ENCODE measurements at regions not wholly inside any gene's neighbourhood (a gene's known extent, or its start where the extent isn't known, plus 50 kb on each side); places are given as distances from the start of the nearest gene placed in this dataset.
A peak's percentile ranks its signal among the peaks of the same experiment; 100 is the strongest.

- H3K9me3 ChIP-seq (ENCODE audit: control insufficient read depth, insufficient read depth, low read length), result no peaks in the 10 kb centered on the region
- no peaks in the 10 kb centered on the region for H3K4me1 ChIP-seq (ENCODE audit: insufficient read depth, low read length)
- no peaks in the 10 kb centered on the region for H3K36me3 ChIP-seq (ENCODE audit: insufficient read depth, low read length)
- H3K9ac ChIP-seq (ENCODE audit: low read depth, low read length), result no peak overlapping the region
Observed at GRCh38 chr4:82055156-82055555, 318.6 kb downstream of the HNRNPD start.

DNA sequence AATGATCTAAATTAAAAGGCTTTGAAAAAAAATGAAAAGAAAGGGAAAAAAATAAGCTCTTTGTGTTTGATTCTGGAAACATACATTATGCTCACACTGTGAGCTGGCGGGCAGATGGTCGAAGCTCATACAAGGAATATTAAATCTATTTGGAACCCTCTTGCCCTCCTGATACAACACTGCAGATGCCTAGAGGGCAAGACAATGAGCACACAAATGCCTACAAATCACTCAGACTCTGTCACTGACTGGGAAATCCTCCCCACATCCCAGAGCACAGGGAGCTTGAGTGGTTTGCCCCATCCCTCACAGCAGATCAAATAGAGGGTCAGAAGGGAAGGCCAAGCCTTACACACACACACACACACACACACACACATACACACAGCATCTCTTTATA, 320.4 kb downstream of the HNRNPD start:
- no peaks in the 10 kb centered on the region for H3K4me1 ChIP-seq (ENCODE audit: insufficient read depth, low read length)

DNA sequence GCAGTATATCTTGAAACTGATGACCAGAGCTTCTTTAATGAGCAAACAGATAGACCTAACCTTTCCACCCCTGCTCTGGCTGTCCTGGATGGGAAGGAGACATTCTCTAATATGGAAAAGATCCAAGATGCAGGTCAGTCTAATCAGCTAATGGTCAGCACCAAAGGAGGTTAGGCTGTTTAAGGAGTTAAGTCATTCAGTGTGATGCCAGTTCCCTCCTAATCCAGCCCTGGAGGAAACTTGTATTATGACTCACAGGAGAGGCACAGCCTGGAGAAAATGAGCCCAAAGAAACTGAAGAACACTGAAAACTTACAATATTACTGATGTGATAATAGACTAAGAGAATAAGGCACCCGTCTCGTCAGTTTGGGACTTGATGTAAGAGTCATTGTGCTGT, 323.0 kb downstream of the HNRNPD start:
- H3K9ac ChIP-seq (ENCODE audit: low read depth, low read length), result no peak overlapping the region
- no peaks in the 10 kb centered on the region for H3K9me3 ChIP-seq (ENCODE audit: control insufficient read depth, insufficient read depth, low read length)
- H3K36me3 ChIP-seq (ENCODE audit: insufficient read depth, low read length), result no peaks in the 10 kb centered on the region
- no peaks in the 10 kb centered on the region for H3K4me1 ChIP-seq (ENCODE audit: insufficient read depth, low read length)

More for the DNA sequence above, 320.4 kb downstream of the HNRNPD start:
- H3K9me3 ChIP-seq (ENCODE audit: control insufficient read depth, insufficient read depth, low read length), result no peaks in the 10 kb centered on the region
- H3K36me3 ChIP-seq (ENCODE audit: insufficient read depth, low read length), result no peaks in the 10 kb centered on the region
- H3K9ac ChIP-seq (ENCODE audit: low read depth, low read length), result no peak overlapping the region

- Histone ChIP-seq H3K9me3 (ENCODE audit: control insufficient read depth, insufficient read depth, low read length) (no peaks in the 10 kb centered on the region), H3K4me1 (ENCODE audit: insufficient read depth, low read length) (no peaks in the 10 kb centered on the region), H3K9ac (ENCODE audit: low read depth, low read length) (no peak overlapping the region), H3K36me3 (ENCODE audit: insufficient read depth, low read length) (no peaks in the 10 kb centered on the region)
Observed at GRCh38 chr4:82049294-82049693, 324.5 kb downstream of the HNRNPD start.

- no peak overlapping the region for H3K9ac ChIP-seq (ENCODE audit: low read depth, low read length)
- no peaks in the 10 kb centered on the region for H3K9me3 ChIP-seq (ENCODE audit: control insufficient read depth, insufficient read depth, low read length)
- H3K4me1 ChIP-seq (ENCODE audit: insufficient read depth, low read length), result peaks cover 2% of the 10 kb centered on the region; the same call in 1 of the 2 replicates
- no peaks in the 10 kb centered on the region for H3K36me3 ChIP-seq (ENCODE audit: insufficient read depth, low read length)
Observed at GRCh38 chr4:82047731-82048130, 326.1 kb downstream of the HNRNPD start.

- no peaks in the 10 kb centered on the region for H3K36me3 ChIP-seq (ENCODE audit: insufficient read depth, low read length)
- H3K4me1 ChIP-seq (ENCODE audit: insufficient read depth, low read length), result peaks cover 7% of the 10 kb centered on the region; the same call in 1 of the 2 replicates
- H3K9me3 ChIP-seq (ENCODE audit: control insufficient read depth, insufficient read depth, low read length), result no peaks in the 10 kb centered on the region
- H3K9ac ChIP-seq (ENCODE audit: low read depth, low read length), result no peak overlapping the region
Observed at GRCh38 chr4:82046796-82047195, 327.0 kb downstream of the HNRNPD start.

DNA sequence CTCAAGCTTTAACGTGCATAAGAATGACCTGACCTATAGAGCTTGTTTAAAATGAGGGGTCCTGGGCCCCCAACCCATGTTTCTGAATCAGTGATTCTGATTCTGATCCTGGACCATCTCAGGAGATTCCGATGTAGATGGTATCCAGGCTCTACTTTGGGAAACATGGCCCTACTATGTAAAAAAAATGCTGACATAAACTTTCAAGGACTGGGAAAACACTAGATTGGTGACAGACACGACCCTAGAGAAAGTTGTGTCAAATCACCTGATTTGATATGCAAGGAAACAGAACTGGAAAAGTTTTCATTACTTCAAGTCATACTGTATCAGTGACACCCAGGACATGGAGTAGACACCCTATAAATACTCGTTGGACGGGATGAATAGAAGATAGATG, 328.5 kb downstream of the HNRNPD start:
- peaks cover 7% of the 10 kb centered on the region; the same call in 1 of the 2 replicates for H3K4me1 ChIP-seq (ENCODE audit: insufficient read depth, low read length)
- no peaks in the 10 kb centered on the region for H3K36me3 ChIP-seq (ENCODE audit: insufficient read depth, low read length)
- no peak overlapping the region for H3K9ac ChIP-seq (ENCODE audit: low read depth, low read length)
- no peaks in the 10 kb centered on the region for H3K9me3 ChIP-seq (ENCODE audit: control insufficient read depth, insufficient read depth, low read length)

DNA sequence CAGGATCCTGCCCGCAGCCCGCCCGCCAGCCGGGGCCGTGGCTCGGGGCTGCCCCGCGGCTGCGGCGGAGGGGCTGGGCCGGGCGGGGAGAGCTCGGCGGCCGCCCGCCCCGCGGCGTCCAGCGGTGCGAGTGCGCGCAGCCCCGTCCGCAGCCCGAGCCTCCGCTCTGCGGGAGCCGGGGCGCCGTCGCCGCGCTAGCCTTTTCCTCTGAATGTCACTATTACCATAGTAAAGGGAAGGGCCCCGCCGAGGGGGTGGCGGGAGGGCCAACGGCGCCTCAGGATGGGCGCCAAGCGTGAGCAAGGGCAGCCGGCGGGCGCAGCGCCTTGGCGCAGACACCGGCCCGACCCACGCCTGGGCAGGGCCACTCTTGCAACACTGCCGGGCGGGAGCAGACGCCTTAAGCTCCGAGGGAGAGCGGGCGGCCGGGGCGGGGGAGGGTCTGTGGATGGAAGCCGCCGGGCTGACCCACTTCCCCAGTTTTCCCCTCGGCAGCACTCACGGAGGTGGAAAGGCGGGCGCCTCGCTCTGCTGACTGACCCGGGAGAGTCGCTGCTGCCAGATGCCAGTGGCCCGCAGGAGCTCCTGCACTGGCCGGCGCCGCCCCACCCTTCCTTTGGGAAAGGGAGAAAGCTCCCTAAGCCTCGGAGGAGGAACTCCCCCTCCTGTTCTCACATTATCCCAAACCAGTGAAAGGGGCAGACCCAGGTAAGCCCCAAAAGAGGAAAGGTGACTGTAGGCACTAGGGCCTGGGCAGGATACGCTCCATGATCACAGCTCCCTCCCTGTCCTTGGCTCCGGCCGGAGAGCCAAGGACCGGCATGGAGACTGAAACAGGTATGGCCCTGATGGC, 329.4 kb downstream of the HNRNPD start:
- Histone ChIP-seq H3K4me1 (ENCODE audit: insufficient read depth, low read length) (peaks cover 7% of the 10 kb centered on the region; the same call in 1 of the 2 replicates), H3K9me3 (ENCODE audit: control insufficient read depth, insufficient read depth, low read length) (no peaks in the 10 kb centered on the region), H3K9ac (ENCODE audit: low read depth, low read length) (peak overlapping the region; percentile 73), H3K36me3 (ENCODE audit: insufficient read depth, low read length) (no peaks in the 10 kb centered on the region)

DNA sequence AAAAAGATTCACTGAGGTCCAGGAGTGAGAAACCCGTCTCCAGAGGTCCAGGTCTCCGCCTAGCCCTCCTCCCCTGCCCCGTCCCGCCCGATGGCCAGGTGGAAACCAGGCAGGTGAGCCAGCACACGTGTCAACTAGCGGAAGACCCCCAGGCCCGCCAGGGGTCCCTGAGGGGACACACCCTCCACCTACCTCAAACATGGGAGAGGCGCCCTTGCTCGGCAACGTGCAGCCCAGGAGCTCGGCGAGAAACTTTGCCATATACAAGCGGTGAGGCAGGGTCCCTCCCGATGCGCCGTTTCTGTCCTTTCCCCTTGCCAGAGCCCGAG, 330.0 kb downstream of the HNRNPD start:
- Histone ChIP-seq H3K9me3 (ENCODE audit: control insufficient read depth, insufficient read depth, low read length) (no peaks in the 10 kb centered on the region), H3K9ac (ENCODE audit: low read depth, low read length) (peak overlapping the region; percentile 73), H3K4me1 (ENCODE audit: insufficient read depth, low read length) (peaks cover 7% of the 10 kb centered on the region; the same call in 1 of the 2 replicates), H3K36me3 (ENCODE audit: insufficient read depth, low read length) (no peaks in the 10 kb centered on the region)

- H3K36me3 ChIP-seq (ENCODE audit: insufficient read depth, low read length), result no peaks in the 10 kb centered on the region
- peak overlapping the region; percentile 73 for H3K9ac ChIP-seq (ENCODE audit: low read depth, low read length)
- peaks cover 7% of the 10 kb centered on the region; the same call in 1 of the 2 replicates for H3K4me1 ChIP-seq (ENCODE audit: insufficient read depth, low read length)
- H3K9me3 ChIP-seq (ENCODE audit: control insufficient read depth, insufficient read depth, low read length), result no peaks in the 10 kb centered on the region
Observed at GRCh38 chr4:82043081-82043808, 330.5 kb downstream of the HNRNPD start.

- Histone ChIP-seq H3K9ac (ENCODE audit: low read depth, low read length) (no peak overlapping the region), H3K4me1 (ENCODE audit: insufficient read depth, low read length) (peaks cover 7% of the 10 kb centered on the region; the same call in 1 of the 2 replicates), H3K36me3 (ENCODE audit: insufficient read depth, low read length) (no peaks in the 10 kb centered on the region), H3K9me3 (ENCODE audit: control insufficient read depth, insufficient read depth, low read length) (no peaks in the 10 kb centered on the region)
Observed at GRCh38 chr4:82042042-82042441, 331.7 kb downstream of the HNRNPD start.

GRCh38 chr4:82038936-82039335, 334.9 kb downstream of the HNRNPD start:
- H3K4me1 ChIP-seq (ENCODE audit: insufficient read depth, low read length), result peaks cover 7% of the 10 kb centered on the region; the same call in 1 of the 2 replicates
- no peaks in the 10 kb centered on the region for H3K9me3 ChIP-seq (ENCODE audit: control insufficient read depth, insufficient read depth, low read length)
- H3K36me3 ChIP-seq (ENCODE audit: insufficient read depth, low read length), result no peaks in the 10 kb centered on the region
- H3K9ac ChIP-seq (ENCODE audit: low read depth, low read length), result no peak overlapping the region

DNA sequence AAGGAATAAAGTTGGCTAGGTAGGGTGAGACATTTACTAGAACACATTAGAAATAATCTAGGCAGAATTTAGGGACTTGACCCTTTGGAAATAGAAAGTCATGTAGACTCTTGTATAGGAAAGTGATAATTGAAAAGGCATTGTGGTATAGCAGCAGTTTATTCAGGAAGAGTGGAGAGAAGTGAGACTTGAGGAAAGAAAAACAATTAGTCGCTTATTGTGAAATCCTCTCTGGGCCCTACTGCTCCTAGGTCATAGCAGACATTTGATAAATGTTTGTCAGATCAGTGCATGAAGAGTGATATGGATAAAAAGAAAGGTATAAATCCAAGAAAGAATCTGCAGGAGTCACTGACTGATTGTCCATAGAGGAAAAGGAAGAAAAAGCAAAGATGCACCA, 337.6 kb downstream of the HNRNPD start:
- no peaks in the 10 kb centered on the region for H3K36me3 ChIP-seq (ENCODE audit: insufficient read depth, low read length)
- H3K9ac ChIP-seq (ENCODE audit: low read depth, low read length), result no peak overlapping the region
- H3K4me1 ChIP-seq (ENCODE audit: insufficient read depth, low read length), result peaks cover 2% of the 10 kb centered on the region; the same call in 1 of the 2 replicates
- H3K9me3 ChIP-seq (ENCODE audit: control insufficient read depth, insufficient read depth, low read length), result no peaks in the 10 kb centered on the region

- Histone ChIP-seq H3K9me3 (ENCODE audit: control insufficient read depth, insufficient read depth, low read length) (no peaks in the 10 kb centered on the region), H3K36me3 (ENCODE audit: insufficient read depth, low read length) (no peaks in the 10 kb centered on the region), H3K4me1 (ENCODE audit: insufficient read depth, low read length) (peaks cover 4% of the 10 kb centered on the region; the same call in 1 of the 2 replicates), H3K9ac (ENCODE audit: low read depth, low read length) (no peak overlapping the region)
Observed at GRCh38 chr4:82034878-82035277, 338.9 kb downstream of the HNRNPD start.

GRCh38 chr4:82033862-82034261, 339.9 kb downstream of the HNRNPD start:
- Histone ChIP-seq H3K4me1 (ENCODE audit: insufficient read depth, low read length) (peaks cover 4% of the 10 kb centered on the region; the same call in 1 of the 2 replicates), H3K9ac (ENCODE audit: low read depth, low read length) (no peak overlapping the region), H3K36me3 (ENCODE audit: insufficient read depth, low read length) (no peaks in the 10 kb centered on the region)

More at GRCh38 chr4:82033862-82034261, 339.9 kb downstream of the HNRNPD start:
- H3K9me3 ChIP-seq (ENCODE audit: control insufficient read depth, insufficient read depth, low read length), result no peaks in the 10 kb centered on the region
